ENCODE measurements at regions not wholly inside any gene's neighbourhood (a gene's known extent, or its start where the extent isn't known, plus 50 kb on each side); places are given as distances from the start of the nearest gene placed in this dataset.

DNA sequence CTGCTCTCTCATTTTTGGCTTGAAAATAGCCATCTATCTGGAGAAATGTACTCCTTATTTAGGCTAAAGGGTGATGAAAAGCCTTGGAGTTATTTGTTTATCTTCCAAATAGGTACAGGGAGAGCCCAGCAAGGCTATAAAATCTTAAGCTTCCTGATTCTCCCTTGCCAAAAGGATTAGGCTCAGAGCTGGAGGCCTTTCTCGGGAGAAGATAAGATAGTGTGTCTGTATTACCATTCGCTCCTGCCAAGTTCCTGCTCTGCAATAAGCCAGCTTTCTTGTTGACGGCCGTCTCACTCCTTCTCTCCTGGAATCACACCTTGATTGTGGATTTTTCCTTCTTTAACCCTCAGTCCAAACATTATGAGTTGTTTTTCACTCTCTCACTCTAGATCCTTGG lies 171.8 kb upstream of the TTC29 start:
- TF ChIP-seq, protein P1, sequence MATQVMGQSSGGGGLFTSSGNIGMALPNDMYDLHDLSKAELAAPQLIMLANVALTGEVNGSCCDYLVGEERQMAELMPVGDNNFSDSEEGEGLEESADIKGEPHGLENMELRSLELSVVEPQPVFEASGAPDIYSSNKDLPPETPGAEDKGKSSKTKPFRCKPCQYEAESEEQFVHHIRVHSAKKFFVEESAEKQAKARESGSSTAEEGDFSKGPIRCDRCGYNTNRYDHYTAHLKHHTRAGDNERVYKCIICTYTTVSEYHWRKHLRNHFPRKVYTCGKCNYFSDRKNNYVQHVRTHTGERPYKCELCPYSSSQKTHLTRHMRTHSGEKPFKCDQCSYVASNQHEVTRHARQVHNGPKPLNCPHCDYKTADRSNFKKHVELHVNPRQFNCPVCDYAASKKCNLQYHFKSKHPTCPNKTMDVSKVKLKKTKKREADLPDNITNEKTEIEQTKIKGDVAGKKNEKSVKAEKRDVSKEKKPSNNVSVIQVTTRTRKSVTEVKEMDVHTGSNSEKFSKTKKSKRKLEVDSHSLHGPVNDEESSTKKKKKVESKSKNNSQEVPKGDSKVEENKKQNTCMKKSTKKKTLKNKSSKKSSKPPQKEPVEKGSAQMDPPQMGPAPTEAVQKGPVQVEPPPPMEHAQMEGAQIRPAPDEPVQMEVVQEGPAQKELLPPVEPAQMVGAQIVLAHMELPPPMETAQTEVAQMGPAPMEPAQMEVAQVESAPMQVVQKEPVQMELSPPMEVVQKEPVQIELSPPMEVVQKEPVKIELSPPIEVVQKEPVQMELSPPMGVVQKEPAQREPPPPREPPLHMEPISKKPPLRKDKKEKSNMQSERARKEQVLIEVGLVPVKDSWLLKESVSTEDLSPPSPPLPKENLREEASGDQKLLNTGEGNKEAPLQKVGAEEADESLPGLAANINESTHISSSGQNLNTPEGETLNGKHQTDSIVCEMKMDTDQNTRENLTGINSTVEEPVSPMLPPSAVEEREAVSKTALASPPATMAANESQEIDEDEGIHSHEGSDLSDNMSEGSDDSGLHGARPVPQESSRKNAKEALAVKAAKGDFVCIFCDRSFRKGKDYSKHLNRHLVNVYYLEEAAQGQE (IDR thresholded peaks at IDR 0.05; ENCODE audit: insufficient replicate concordance, low read depth) = no peak
- TF ChIP-seq, protein P2, sequence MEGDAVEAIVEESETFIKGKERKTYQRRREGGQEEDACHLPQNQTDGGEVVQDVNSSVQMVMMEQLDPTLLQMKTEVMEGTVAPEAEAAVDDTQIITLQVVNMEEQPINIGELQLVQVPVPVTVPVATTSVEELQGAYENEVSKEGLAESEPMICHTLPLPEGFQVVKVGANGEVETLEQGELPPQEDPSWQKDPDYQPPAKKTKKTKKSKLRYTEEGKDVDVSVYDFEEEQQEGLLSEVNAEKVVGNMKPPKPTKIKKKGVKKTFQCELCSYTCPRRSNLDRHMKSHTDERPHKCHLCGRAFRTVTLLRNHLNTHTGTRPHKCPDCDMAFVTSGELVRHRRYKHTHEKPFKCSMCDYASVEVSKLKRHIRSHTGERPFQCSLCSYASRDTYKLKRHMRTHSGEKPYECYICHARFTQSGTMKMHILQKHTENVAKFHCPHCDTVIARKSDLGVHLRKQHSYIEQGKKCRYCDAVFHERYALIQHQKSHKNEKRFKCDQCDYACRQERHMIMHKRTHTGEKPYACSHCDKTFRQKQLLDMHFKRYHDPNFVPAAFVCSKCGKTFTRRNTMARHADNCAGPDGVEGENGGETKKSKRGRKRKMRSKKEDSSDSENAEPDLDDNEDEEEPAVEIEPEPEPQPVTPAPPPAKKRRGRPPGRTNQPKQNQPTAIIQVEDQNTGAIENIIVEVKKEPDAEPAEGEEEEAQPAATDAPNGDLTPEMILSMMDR (IDR thresholded peaks at IDR 0.05; ENCODE audit: insufficient read depth, low read length) = no peak
- TF ChIP-seq GABPA (IDR thresholded peaks at IDR 0.05; ENCODE audit: low read depth) = no peak
